B cell (primary cell): ENCODE measurements at regions not wholly inside any gene's neighbourhood (a gene's known extent, or its start where the extent isn't known, plus 50 kb on each side); places are given as distances from the start of the nearest gene placed in this dataset.

ENCODE experiments used
- ATAC-seq: fragments of 200-7000 bp; cut with Tn5 transposase; one replicate; pipeline ENCODE4 v1.10.0; 2021; ENCODE audit warnings: low read depth, mild to moderate bottlenecking, moderate number of reproducible peaks, moderate library complexity
- CTCF ChIA-PET: fragments of 350-600 bp; sonication (Branson Sonifier 250); formaldehyde crosslinking; loops from one replicate; lab custom pipeline; 2021; ENCODE audit warnings: antibody characterized with exemption, inconsistent platforms; lab: Charles Lee
- POLR2A ChIA-PET: fragments of 350-600 bp; sonication (Branson Sonifier 250); formaldehyde crosslinking; loops from one replicate; lab custom pipeline; 2021; ENCODE audit warnings: antibody characterized with exemption; lab: Charles Lee
- DNase-seq: peaks from one replicate; pipeline ENCODE4 v3.0.0; 2013
- H2AFZ ChIP-seq: 2 replicates; pipeline ENCODE4 v1.6.1; 2012; ENCODE audit warnings: mild to moderate bottlenecking, low read depth, low read length; ENCODE audit not compliant: insufficient read depth, poor library complexity, severe bottlenecking
- H3K27ac ChIP-seq, 2 donors: 1 replicate in 1 of 2; 2 replicates in 1 of 2; pipeline ENCODE4 v1.5.1; 2012 to 2013; ENCODE audit warnings: low read length in 2 of 2, mild to moderate bottlenecking in 2 of 2, moderate library complexity in 1 of 2
- H3K27me3 ChIP-seq, 4 experiments: fragments of 200-600 bp in 1 of 4; sonication (generic) in 1 of 4; replicated peaks in 1 of 4; 1 replicate in 2 of 4; 2 replicates in 2 of 4; pipeline versions ENCODE4 v1.6.1 to v1.7.0; 2013 to 2016; ENCODE audit warnings: low read length in 3 of 4, mild to moderate bottlenecking in 2 of 4, mixed read lengths in 1 of 4, moderate library complexity in 1 of 4; ENCODE audit not compliant: insufficient read depth in 4 of 4, control insufficient read depth in 3 of 4; ENCODE audit errors: control extremely low read depth in 1 of 4
- H3K36me3 ChIP-seq, 2 experiments: replicated peaks in 1 of 2; 1 replicate in 1 of 2; 2 replicates in 1 of 2; pipeline versions ENCODE4 v1.6.1 to v1.7.1; 2013; ENCODE audit warnings: low read length in 1 of 2; ENCODE audit not compliant: insufficient read depth in 2 of 2, control insufficient read depth in 1 of 2; ENCODE audit errors: control extremely low read depth in 1 of 2, extremely low read depth in 1 of 2
- H3K4me1 ChIP-seq, 2 donors: fragments of 200-600 bp in 1 of 2; sonication (generic) in 1 of 2; 1 replicate in 1 of 2; 2 replicates in 1 of 2; pipeline versions ENCODE4 v1.5.1 to v1.6.1; 2013 to 2017; ENCODE audit warnings: low read length in 2 of 2; ENCODE audit not compliant: control insufficient read depth in 2 of 2, insufficient read depth in 2 of 2
- H3K4me2 ChIP-seq: replicated peaks from 2 replicates; pipeline ENCODE3; 2012; ENCODE audit warnings: mild to moderate bottlenecking, low read depth, low read length; ENCODE audit not compliant: poor library complexity, severe bottlenecking
- H3K4me3 ChIP-seq, 5 experiments: fragments of 200-600 bp in 1 of 5; sonication (generic) in 1 of 5; 1 replicate in 3 of 5; 2 replicates in 2 of 5; pipeline versions ENCODE4 v1.5.1 to v1.7.0; 2011 to 2016; ENCODE audit warnings: low read length in 4 of 5, mild to moderate bottlenecking in 4 of 5, low read depth in 2 of 5, control low read depth in 1 of 5, moderate library complexity in 1 of 5; ENCODE audit not compliant: insufficient read depth in 1 of 5; ENCODE audit errors: control extremely low read depth in 1 of 5, extremely low read depth in 1 of 5
- H3K79me2 ChIP-seq: fragments of 200-600 bp; sonication (generic); one replicate; pipeline ENCODE4 v1.6.0; 2016; ENCODE audit warnings: low read length; ENCODE audit not compliant: control insufficient read depth, insufficient read depth
- H3K9ac ChIP-seq: fragments of 200-600 bp; sonication (generic); 2 replicates; pipeline ENCODE4 v1.6.1; 2017; ENCODE audit warnings: mild to moderate bottlenecking, low read length, moderate library complexity
- H3K9me3 ChIP-seq, 3 donors: one replicate each; pipeline versions ENCODE4 v1.6.1 to v1.7.1; 2013; ENCODE audit warnings: low read length in 2 of 3; ENCODE audit not compliant: control insufficient read depth in 2 of 3, insufficient read depth in 1 of 3; ENCODE audit errors: control extremely low read depth in 1 of 3
- H4K20me1 ChIP-seq: 2 replicates; pipeline ENCODE4 v1.6.0; 2012; ENCODE audit warnings: mild to moderate bottlenecking, low read length; ENCODE audit not compliant: insufficient read depth, control insufficient read depth, poor library complexity, severe bottlenecking
- H3K27ac Mint-ChIP-seq: one replicate; pipeline ENCODE4 v1.8.0; 2021; ENCODE audit warnings: mixed read lengths
- H3K27me3 Mint-ChIP-seq: one replicate; pipeline ENCODE4 v1.8.0; 2021; ENCODE audit warnings: mixed read lengths
- H3K4me1 Mint-ChIP-seq: one replicate; pipeline ENCODE4 v1.8.0; 2021; ENCODE audit warnings: mixed read lengths
- H3K4me3 Mint-ChIP-seq: one replicate; pipeline ENCODE4 v1.8.0; 2021; ENCODE audit warnings: mixed read lengths
- H3K9me3 Mint-ChIP-seq: one replicate; pipeline ENCODE4 v1.8.0; 2022; ENCODE audit warnings: mixed read lengths; ENCODE audit not compliant: insufficient read depth
- EZH2 ChIP-seq: IDR thresholded peaks from 2 replicates; pipeline ENCODE4 v1.6.1; 2012; ENCODE audit warnings: borderline replicate concordance, low read depth, mild to moderate bottlenecking, moderate library complexity, low read length; ENCODE audit not compliant: insufficient read depth, poor library complexity, severe bottlenecking
- WGBS: methylation state at CpG from one replicate; pipeline ENCODE4 v1.1.5; 2013; ENCODE audit warnings: missing lambda C conversion rate; ENCODE audit not compliant: insufficient coverage; 5-methylcytosine and 5-hydroxymethylcytosine counted together
- intact Hi-C: fragments of 100-400 bp; cut with micrococcal nuclease; formaldehyde crosslinking; loops from one replicate; pipeline ENCODE4 v1.10.0; 2022
- TF ChIP-seq, protein P1 (sequence below): fragments of 200-600 bp; IDR thresholded peaks from one replicate; pipeline ENCODE4 v1.8.0; 2022; ENCODE audit warnings: antibody characterized with exemption, mild to moderate bottlenecking

DNA sequence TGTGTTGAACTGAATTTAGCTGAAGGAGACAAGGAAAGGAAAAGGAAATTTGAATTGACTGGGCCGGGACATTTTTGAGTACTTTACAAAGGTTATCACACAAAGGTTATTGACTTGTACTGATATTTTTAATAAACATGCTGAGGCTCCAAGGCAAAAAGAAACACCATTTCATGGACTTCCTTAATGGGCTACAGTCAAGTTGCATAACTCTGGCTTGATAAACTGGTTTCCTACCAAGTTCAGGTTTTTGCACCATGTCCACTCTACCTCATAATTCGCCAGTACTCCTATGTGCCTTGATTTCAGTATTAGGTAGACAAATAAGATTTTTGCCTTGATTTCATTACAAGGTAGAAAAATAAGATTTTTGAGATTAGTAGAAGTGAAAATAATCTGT is 65.8 kb upstream of the FUT9 start:
- no peaks in the 10 kb centered on the region for H3K27me3 Mint-ChIP-seq
- H3K27ac ChIP-seq: no peak overlapping the region
- no peaks in the 10 kb centered on the region for H3K4me1 ChIP-seq
- ChIA-PET CTCF (no interaction called here), POLR2A (no interaction called here)
- no peaks in the 10 kb centered on the region for H4K20me1 ChIP-seq
- no peak overlapping the region for H3K4me3 ChIP-seq
- H3K79me2 ChIP-seq: no peaks in the 10 kb centered on the region
- H3K27me3 ChIP-seq: no peaks in the 10 kb centered on the region
- intact Hi-C loops: no loop called here
- no peak overlapping the region for H3K4me3 Mint-ChIP-seq
- TF ChIP-seq EZH2: no peak
- TF ChIP-seq, protein P1, sequence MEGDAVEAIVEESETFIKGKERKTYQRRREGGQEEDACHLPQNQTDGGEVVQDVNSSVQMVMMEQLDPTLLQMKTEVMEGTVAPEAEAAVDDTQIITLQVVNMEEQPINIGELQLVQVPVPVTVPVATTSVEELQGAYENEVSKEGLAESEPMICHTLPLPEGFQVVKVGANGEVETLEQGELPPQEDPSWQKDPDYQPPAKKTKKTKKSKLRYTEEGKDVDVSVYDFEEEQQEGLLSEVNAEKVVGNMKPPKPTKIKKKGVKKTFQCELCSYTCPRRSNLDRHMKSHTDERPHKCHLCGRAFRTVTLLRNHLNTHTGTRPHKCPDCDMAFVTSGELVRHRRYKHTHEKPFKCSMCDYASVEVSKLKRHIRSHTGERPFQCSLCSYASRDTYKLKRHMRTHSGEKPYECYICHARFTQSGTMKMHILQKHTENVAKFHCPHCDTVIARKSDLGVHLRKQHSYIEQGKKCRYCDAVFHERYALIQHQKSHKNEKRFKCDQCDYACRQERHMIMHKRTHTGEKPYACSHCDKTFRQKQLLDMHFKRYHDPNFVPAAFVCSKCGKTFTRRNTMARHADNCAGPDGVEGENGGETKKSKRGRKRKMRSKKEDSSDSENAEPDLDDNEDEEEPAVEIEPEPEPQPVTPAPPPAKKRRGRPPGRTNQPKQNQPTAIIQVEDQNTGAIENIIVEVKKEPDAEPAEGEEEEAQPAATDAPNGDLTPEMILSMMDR: no peak
- no peak overlapping the region for H2AFZ ChIP-seq
- H3K36me3 ChIP-seq: no peaks in the 10 kb centered on the region
- no peak overlapping the region for H3K27ac Mint-ChIP-seq
- WGBS: no CpG with 5 or more reads among the region's 2 CpGs
- no peaks in the 10 kb centered on the region for H3K9me3 ChIP-seq
- no peak overlapping the region for H3K9ac ChIP-seq
- no peaks in the 10 kb centered on the region for H3K4me1 Mint-ChIP-seq
- DNase-seq (no peak), ATAC-seq (no peak)
- H3K9me3 Mint-ChIP-seq: no peaks in the 10 kb centered on the region
- no peak overlapping the region for H3K4me2 ChIP-seq

DNA sequence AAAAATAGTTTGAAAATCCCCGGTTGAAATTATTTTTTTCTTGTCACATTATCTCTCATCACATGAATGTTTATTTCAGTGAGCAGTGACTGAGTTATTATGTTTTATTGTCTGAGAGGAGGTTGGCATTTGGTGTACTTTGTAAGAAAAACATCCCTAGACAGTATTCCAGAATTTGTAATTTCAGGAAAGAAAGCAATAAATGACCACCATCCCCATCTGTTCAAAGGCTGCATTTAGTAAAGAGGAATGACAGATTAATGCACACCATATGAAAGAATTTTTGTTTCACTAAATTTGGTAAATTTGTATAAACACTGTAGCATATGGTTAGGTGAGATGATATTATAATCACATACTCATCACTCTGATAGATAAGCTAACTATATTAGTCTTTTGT is 57.1 kb upstream of the FUT9 start:
- no peaks in the 10 kb centered on the region for H3K4me1 Mint-ChIP-seq
- no peak overlapping the region for H3K27ac Mint-ChIP-seq
- no peak overlapping the region for H3K27ac ChIP-seq
- intact Hi-C loops: no loop called here
- no peaks in the 10 kb centered on the region for H3K4me1 ChIP-seq
- no peak overlapping the region for H3K4me3 ChIP-seq
- H3K79me2 ChIP-seq: no peaks in the 10 kb centered on the region
- no peaks in the 10 kb centered on the region for H3K9me3 Mint-ChIP-seq
- ATAC-seq (no peak), DNase-seq (no peak)
- no peaks in the 10 kb centered on the region for H3K27me3 ChIP-seq
- H2AFZ ChIP-seq: no peak overlapping the region
- H3K36me3 ChIP-seq: no peaks in the 10 kb centered on the region
- TF ChIP-seq, protein P1: no peak
- TF ChIP-seq EZH2: no peak
- POLR2A ChIA-PET: no interaction called here
- no peaks in the 10 kb centered on the region for H4K20me1 ChIP-seq
- H3K4me3 Mint-ChIP-seq: no peak overlapping the region
- no peaks in the 10 kb centered on the region for H3K9me3 ChIP-seq
- no CpG with 5 or more reads among the region's 1 CpG for WGBS
- CTCF ChIA-PET: no interaction called here
- H3K27me3 Mint-ChIP-seq: no peaks in the 10 kb centered on the region
- no peak overlapping the region for H3K9ac ChIP-seq
- H3K4me2 ChIP-seq: no peak overlapping the region
